ENCODE measurements at regions not wholly inside any gene's neighbourhood (a gene's known extent, or its start where the extent isn't known, plus 50 kb on each side); places are given as distances from the start of the nearest gene placed in this dataset.

DNA sequence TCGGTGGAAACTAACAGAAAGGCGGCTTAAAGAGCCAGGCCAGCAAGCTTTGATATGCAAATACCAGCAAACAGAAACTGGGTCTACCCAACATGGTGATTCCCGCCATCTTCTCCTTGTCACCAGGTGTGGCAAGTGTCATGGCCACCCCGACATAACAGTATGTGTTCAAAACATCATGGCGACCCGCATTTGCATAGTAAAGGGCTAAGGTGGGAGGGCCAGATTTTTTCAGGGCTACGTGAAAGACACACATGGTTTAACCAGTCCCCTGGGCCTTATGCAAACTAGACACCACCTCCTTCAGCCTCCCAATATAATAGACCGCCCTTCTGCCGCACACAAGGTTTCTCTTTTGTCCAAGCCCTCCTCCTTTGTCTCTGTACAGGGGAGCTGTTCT, 260.4 kb downstream of the METTL4 start:
- intact Hi-C loops (cut with DNase I; ENCODE audit: low total_unique reads), result no loop called here
- DNase-seq (ENCODE audit: low spot score in 2 of 2), result no peak
- Histone ChIP-seq H3K27me3 (peaks cover 0 to 2% of the 10 kb centered on the region in 2 donors), H3K4me3 (no peak overlapping the region), H3K4me1 (no peaks in the 10 kb centered on the region), H3K27ac (no peak overlapping the region), H3K36me3 (no peaks in the 10 kb centered on the region), H3K9me3 (no peaks in the 10 kb centered on the region)
- TF ChIP-seq POLR2AphosphoS5 (IDR thresholded peaks at IDR 0.05) (no peak), POLR2A (IDR thresholded peaks at IDR 0.05) (no peak)
- TF ChIP-seq, protein P1, sequence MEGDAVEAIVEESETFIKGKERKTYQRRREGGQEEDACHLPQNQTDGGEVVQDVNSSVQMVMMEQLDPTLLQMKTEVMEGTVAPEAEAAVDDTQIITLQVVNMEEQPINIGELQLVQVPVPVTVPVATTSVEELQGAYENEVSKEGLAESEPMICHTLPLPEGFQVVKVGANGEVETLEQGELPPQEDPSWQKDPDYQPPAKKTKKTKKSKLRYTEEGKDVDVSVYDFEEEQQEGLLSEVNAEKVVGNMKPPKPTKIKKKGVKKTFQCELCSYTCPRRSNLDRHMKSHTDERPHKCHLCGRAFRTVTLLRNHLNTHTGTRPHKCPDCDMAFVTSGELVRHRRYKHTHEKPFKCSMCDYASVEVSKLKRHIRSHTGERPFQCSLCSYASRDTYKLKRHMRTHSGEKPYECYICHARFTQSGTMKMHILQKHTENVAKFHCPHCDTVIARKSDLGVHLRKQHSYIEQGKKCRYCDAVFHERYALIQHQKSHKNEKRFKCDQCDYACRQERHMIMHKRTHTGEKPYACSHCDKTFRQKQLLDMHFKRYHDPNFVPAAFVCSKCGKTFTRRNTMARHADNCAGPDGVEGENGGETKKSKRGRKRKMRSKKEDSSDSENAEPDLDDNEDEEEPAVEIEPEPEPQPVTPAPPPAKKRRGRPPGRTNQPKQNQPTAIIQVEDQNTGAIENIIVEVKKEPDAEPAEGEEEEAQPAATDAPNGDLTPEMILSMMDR (IDR thresholded peaks at IDR 0.05), result no peak

DNA sequence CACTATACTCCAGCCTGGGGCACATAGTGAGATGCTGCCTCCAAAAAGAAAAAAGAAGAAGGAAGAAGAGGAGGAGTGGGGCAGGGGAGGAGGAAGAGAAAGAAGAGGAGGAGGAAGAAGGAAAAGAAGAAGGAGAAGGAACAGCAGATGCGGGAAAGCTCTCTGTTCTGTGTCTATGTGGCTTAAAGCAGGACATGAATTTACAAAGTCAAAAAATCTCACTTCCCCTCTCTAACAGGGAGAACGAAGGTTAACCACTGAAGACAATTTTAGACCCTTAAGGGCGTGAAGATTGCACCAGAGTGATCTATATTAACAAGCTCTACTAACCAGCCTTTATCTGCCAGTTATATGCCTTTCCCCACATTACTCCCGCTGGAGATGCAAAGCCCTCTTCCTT, 258.9 kb downstream of the METTL4 start:
- Histone ChIP-seq H3K36me3 (no peaks in the 10 kb centered on the region), H3K4me1 (no peaks in the 10 kb centered on the region), H3K9me3 (no peaks in the 10 kb centered on the region), H3K27ac (no peak overlapping the region), H3K4me3 (no peak overlapping the region), H3K27me3 (peaks cover 0 to 2% of the 10 kb centered on the region in 2 donors)
- TF ChIP-seq POLR2A (IDR thresholded peaks at IDR 0.05) (no peak), POLR2AphosphoS5 (IDR thresholded peaks at IDR 0.05) (no peak)
- TF ChIP-seq, protein P1 (IDR thresholded peaks at IDR 0.05), result no peak
- DNase-seq (ENCODE audit: low spot score in 2 of 2), result no peak
- intact Hi-C loops (cut with DNase I; ENCODE audit: low total_unique reads), result no loop called here

DNA sequence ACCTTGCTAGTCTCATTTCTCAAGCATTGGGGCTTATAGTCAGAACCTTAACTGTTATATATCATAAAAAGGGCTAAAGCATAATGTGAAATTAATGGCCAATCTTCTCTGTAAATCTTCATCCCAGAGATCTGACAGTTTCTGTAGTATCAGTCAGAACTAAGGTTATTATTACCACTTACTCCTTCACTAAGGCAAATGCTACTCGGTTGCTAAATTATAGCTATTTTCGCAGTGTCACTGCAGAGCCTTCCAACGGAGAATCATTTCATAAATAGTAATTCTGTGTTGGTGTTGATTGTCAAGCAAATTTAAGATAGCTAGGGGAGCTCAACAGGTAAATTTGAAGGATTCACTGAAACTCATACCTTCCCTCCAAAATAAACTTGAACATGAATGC, 258.0 kb downstream of the METTL4 start:
- H3K4me3 ChIP-seq, result no peak overlapping the region
- H3K27ac ChIP-seq, result no peak overlapping the region
- TF ChIP-seq POLR2A (IDR thresholded peaks at IDR 0.05) (no peak), POLR2AphosphoS5 (IDR thresholded peaks at IDR 0.05) (no peak)
- TF ChIP-seq, protein P1 (IDR thresholded peaks at IDR 0.05), result no peak
- H3K27me3 ChIP-seq, result peaks cover 0 to 2% of the 10 kb centered on the region in 2 donors
- DNase-seq (ENCODE audit: low spot score in 2 of 2), result no peak
- no peaks in the 10 kb centered on the region for H3K36me3 ChIP-seq
- H3K9me3 ChIP-seq, result no peaks in the 10 kb centered on the region
- intact Hi-C loops (cut with DNase I; ENCODE audit: low total_unique reads), result no loop called here
- H3K4me1 ChIP-seq, result no peaks in the 10 kb centered on the region

DNA sequence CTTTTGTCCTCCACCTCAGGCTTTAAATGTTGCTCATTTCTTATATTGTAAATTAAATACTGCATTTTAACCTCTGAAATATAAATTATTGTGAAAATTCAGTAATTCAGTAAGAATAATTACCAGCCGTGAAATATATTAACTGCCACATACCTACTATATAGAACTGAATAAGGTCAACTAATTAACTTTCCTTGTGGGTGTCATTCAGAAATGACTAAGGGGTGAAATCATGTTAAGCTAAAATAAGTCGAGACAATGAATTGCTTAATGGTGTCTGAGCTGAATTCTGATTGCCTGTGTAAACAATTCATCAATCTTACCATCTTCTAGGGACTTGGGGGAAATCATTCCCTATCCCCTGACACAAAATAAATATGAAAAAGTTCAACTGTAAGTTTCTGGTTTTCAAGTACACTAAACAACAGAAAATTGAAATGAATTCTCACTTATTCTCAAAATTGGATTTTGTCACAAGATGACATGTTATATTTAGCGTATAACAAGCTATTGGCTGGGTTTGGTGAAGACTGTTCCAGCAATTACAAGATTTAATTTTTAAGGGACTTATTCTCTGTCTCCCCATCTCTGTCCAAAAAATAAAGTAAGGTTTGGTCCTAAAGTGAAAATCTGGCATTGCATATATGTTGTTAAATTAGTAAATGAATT, 255.1 kb downstream of the METTL4 start:
- intact Hi-C loops (cut with DNase I; ENCODE audit: low total_unique reads), result no loop called here
- TF ChIP-seq POLR2A (IDR thresholded peaks at IDR 0.05) (no peak), POLR2AphosphoS5 (IDR thresholded peaks at IDR 0.05) (no peak)
- TF ChIP-seq, protein P1 (IDR thresholded peaks at IDR 0.05), result no peak
- Histone ChIP-seq H3K9me3 (no peaks in the 10 kb centered on the region), H3K27me3 (peaks cover 0 to 6% of the 10 kb centered on the region in 2 donors), H3K4me3 (no peak overlapping the region), H3K27ac (no peak overlapping the region), H3K36me3 (no peaks in the 10 kb centered on the region), H3K4me1 (no peaks in the 10 kb centered on the region)
- DNase-seq (ENCODE audit: low spot score in 2 of 2), result no peak

DNA sequence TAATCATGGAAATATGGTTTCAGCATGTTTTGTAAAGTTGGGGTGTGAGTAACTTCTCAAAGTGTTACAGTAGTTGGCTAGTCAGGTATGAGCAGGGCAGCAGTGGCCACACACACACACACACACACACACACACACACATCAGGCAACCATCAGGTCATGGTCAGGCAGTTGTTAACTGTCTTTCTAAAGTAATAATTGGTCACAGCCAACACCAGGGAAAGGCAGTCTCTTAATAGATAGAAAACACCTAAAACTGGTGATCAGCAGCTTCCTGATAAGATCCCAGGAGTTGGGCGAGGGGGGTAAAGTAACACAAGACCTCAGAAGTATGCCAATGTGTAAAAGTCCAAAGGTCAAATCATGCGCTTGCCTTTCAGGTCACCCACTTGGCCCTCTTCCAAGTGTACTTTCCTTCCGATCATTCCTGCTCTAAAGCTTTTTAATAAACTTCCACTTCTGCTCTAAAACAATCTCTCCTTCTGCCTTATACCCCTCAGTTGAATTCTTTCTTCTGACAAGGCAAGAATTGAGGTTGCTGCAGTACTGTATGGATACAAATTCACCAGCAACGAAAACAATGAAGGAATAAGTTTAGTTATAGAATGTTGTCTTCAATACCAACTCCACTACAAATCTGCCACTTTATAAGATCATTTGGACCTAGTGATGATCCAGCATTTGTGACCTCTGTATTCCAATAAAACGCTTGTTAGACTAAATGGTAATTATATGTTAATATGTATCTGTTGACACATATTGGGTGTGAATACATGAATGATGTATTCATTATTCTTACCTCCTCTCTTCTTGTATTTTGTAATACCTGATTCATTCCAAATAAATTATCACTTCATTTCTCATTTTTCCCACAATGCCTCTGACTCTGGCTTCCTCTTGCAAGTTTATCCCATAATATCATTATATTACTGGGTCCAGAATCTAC, 254.3 kb downstream of the METTL4 start:
- DNase-seq (ENCODE audit: low spot score in 2 of 2), result no peak
- Histone ChIP-seq H3K27me3 (peaks cover 0 to 6% of the 10 kb centered on the region in 2 donors), H3K4me3 (no peak overlapping the region), H3K36me3 (no peaks in the 10 kb centered on the region), H3K27ac (no peak overlapping the region), H3K9me3 (no peaks in the 10 kb centered on the region), H3K4me1 (no peaks in the 10 kb centered on the region)
- intact Hi-C loops (cut with DNase I; ENCODE audit: low total_unique reads), result no loop called here
- TF ChIP-seq, protein P1 (IDR thresholded peaks at IDR 0.05), result no peak
- TF ChIP-seq POLR2A (IDR thresholded peaks at IDR 0.05), result no peak
- no peak for TF ChIP-seq POLR2AphosphoS5 (IDR thresholded peaks at IDR 0.05)

Measured in breast epithelium (tissue), 4 donors.